A204.1 (cell line): ENCODE measurements at regions not wholly inside any gene's neighbourhood (a gene's known extent, or its start where the extent isn't known, plus 50 kb on each side); places are given as distances from the start of the nearest gene placed in this dataset.
"Not testable (repeated sequence)": the region's sequence is repeated elsewhere in the genome, so short reads cannot be mapped to it uniquely, and the experiment has no call there.

ENCODE experiments used
- FAIRE-seq: peaks from 2 replicates; lab custom pipeline; 2012; peaks lifted over from hg19 to GRCh38; lab: Jason Lieb, UNC

DNA sequence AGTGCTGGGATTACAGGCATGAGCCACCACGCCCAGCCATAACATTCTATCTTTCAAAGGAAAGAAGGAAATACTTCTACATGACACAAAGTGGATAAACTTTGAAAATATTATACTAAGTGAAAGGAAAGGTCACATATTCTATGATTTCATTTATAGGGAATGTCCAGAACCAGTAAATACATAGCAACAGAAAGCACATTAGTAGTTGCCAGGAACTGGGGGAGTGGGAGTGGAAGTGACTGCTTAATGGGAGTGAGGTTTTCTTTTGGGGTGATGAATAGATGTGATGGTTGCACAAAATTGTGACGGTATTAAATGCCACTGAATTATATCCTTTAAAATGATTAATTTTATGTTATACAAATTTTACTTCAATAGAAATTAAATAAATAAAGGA, 95.7 kb upstream of the IL15 start:
- no peak for FAIRE-seq

- no peak for FAIRE-seq
Observed at GRCh38 chr4:141541851-141542250, 94.5 kb upstream of the IL15 start.

- no peak for FAIRE-seq
Observed at GRCh38 chr4:141543176-141543575, 93.2 kb upstream of the IL15 start.

GRCh38 chr4:141543706-141544105, 92.7 kb upstream of the IL15 start:
- no peak for FAIRE-seq

GRCh38 chr4:141548791-141549190, 87.6 kb upstream of the IL15 start:
- FAIRE-seq: no peak

DNA sequence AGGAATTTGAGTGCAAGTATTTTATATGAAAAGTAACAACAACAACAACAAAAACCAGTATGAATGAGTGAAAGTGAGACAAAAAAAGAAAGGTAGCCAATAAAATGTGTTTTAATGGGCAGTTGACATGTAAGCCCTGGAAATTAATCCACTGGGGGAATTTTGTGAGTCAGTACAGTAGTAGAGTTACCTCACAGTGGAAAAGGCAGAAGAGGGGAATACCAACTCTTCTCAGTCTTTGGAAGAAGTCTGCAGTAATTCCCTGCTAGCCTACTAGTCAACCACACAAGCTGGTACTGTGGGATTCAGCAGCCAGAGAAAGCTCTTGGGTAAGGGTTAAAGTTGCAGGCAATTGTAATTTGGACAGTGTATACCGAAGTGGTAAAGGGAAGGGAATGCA, 76.3 kb upstream of the IL15 start:
- no peak for FAIRE-seq

DNA sequence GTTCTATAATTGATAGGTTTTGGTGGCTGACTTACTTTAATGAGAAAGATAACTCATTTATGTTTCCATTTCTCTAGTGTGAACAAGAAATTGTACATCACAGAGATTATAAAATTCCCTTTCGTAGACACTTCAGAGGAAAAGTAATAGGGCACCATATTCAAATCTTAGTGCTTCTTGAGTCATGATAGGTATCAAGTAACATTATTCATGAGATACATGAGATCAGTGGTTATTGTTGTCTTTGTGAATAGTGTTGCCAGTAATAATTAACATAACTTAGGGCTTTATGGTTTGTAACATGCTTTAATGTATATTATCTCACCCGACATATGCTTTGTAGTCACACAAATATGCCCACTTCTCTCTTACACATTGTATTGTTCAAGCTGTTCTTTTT, 73.7 kb upstream of the IL15 start:
- no peak for FAIRE-seq

GRCh38 chr4:141563723-141564122, 72.7 kb upstream of the IL15 start:
- no peak for FAIRE-seq

- not testable (repeated sequence) for FAIRE-seq
Observed at GRCh38 chr4:141564961-141565360, 71.4 kb upstream of the IL15 start.

- FAIRE-seq: no peak
Observed at GRCh38 chr4:141565379-141566089, 70.8 kb upstream of the IL15 start.

GRCh38 chr4:141567326-141567915, 69.0 kb upstream of the IL15 start:
- no peak for FAIRE-seq

DNA sequence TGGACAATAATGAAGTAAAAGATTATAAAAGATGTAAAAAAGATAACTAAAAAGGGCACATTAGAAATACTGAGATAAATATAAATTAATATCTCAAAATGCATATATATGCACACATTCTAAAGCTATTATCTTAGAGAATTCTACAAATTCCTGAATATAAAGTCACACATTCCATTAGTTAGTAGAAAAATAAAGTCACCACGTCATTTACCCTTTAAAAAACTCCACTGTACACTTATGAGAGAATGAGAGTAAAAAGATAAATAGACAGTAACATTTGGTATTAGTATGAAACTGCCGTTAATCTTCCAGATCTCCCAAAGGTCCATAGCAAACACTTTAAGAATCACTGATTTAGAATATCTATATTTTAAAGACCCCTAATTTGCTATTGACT, 67.2 kb upstream of the IL15 start:
- FAIRE-seq: no peak

GRCh38 chr4:141570290-141570689, 66.1 kb upstream of the IL15 start:
- no peak for FAIRE-seq

DNA sequence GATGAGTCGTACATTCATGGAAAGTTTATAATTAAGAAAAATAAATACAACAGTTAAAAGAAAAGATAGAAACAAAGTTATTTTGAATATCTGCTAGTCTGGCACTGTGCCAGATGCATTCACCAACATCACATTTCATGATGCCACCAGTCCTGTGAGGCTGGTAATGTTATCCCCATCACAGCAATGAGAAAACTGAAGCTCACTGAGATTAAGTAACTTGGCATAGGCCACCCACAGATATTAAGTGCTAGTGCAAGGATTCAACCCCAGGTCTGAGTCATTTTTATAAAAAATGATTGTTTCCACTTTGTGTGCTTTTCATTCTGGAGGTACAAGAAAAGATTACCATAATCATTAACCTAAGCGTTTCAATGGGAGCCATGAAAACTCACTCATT, 65.0 kb upstream of the IL15 start:
- FAIRE-seq: no peak

DNA sequence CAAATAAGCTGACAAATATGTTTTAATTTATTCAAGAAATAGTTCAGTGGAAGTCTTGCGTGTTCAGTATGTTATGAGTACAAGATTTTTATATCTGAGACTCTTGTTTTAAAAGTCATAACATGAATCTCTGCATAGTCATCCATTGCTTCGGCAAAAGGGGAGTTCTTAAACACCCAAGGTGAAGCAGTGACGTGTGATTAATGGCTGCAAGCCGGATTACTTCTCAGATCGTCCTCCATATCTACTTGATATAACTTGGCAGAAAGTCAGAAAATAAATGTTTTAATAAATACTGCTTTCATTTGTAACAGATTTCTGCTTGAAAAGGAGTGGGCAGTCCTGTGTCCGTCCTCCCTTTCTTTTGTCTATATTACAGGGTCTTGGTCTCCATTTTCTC, 64.6 kb upstream of the IL15 start:
- FAIRE-seq: no peak

DNA sequence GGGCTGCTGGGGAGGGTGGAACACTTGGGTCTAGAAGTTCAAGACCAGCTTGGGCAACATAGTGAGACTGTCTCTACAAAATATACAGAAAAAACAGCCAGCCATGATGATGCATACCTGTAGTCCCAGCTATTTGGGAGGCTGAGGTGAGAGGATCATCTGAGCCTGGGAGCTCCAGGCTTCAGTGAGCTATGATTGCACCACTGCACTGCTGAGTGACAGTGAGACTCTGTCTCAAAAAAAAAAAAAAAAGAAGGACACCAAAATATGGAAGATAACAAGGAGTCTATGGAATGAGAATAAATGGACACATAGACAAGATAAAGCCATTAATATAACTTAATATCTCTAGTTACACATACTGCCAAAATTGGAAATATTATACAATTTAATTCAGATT, 62.7 kb upstream of the IL15 start:
- FAIRE-seq: no peak

DNA sequence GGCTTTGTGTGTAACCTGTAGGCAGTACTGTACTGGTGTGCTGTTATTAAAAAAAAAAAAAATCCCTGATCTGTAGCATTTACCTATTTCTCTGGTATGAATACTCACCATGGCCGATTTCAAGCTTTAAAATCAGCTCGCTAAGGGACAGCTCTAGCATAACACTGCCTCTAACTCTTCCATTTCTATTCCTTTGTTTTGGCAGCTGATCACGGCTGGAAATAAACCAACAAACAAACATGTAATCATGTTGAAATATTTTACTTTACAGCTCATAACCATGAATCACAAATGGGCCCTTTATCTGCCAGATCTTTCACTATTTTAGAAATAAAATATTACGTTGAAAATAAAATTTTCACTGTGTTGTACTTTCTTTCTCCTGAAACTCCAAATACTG, 60.5 kb upstream of the IL15 start:
- no peak for FAIRE-seq

DNA sequence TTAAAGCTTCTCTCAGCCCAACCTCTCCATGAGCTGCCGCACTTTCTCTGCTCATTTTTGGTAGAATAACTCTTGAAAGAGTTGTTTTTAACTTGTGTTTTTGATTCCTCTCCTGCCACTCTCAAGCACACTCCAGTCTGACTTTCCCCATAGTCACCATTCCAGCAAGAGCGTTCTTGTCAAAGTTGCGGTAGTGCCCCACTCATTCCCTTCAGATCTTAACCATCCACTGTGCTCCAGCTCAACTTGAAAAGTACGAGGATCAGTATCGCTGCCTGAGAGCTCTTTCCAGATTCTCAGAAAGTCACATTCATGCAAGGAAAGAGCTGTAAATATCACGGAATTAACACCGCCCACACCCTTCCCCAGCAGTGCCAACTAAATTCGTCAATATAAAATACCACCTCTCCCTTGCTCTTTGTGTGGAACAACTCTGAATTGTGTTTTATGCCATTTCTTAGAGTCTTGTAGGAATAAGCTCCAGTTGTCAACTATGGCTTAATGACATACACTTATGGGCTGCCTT, 59.7 kb upstream of the IL15 start:
- no peak for FAIRE-seq

GRCh38 chr4:141578451-141578850, 57.9 kb upstream of the IL15 start:
- FAIRE-seq: no peak

- no peak for FAIRE-seq
Observed at GRCh38 chr4:141580523-141580922, 55.9 kb upstream of the IL15 start.
